Esophagus muscularis mucosa (tissue), 3 donors: ENCODE measurements at regions not wholly inside any gene's neighbourhood (a gene's known extent, or its start where the extent isn't known, plus 50 kb on each side); places are given as distances from the start of the nearest gene placed in this dataset.

ENCODE experiments used
- POLR2A ChIP-seq: fragments of 450-650 bp; IDR thresholded peaks from one replicate; pipeline ENCODE4 v1.6.1; 2017; ENCODE audit warnings: antibody characterized with exemption, moderate library complexity, mild to moderate bottlenecking, low read depth
- POLR2AphosphoS5 ChIP-seq, 2 donors: sonication (generic); formaldehyde crosslinking; IDR thresholded peaks; one replicate each; pipeline ENCODE4 v1.6.1; 2017; ENCODE audit warnings: antibody characterized with exemption in 2 of 2
- TF ChIP-seq, protein P1 (sequence below), 3 experiments: fragments of 200-600 bp in 2 of 3; fragments of 450-650 bp in 1 of 3; sonication (generic) in 2 of 3; IDR thresholded peaks; one replicate each; pipeline ENCODE4 v1.5.1; 2017 to 2019; ENCODE audit warnings: antibody characterized with exemption in 3 of 3, mild to moderate bottlenecking in 2 of 3, moderate library complexity in 1 of 3

DNA sequence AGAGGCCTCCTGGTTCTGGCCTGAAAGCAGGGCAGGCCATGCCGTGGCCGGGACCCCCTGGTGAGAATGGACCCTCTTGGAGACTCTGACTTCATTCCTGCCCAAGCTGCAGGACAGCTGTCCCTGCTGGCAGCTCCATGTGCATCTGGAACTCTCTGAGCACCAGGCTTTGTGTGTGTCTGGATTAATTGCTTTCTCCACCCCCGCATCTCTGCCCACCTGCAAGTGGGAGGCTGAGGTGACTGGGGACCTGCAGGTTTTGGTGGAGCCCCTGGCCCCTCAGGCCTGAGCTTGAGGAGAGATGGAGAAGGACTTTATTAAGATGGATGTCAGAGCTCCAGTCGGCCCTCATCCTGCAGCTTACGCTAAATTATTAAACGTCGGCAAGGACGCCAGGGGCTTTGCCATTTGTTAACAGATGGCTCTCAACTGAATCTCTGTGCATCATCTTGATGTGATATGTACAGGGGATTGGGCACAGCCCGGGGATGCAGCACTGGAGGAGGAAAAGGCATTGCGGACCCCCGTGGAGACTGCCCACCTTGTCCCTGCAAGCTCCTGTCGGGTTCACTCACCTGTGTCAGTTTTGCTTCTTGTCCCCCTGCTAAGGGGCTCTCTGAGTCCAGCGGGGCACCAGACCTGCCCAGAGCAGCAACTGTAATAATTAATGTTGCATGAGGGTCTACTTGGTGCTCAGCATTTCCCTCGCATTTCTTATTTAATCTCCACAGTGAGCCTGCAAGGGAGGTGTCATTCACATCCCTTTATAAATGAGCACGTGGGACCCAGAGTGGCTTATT is 154.1 kb upstream of the RPL38 start:
- TF ChIP-seq, protein P1, sequence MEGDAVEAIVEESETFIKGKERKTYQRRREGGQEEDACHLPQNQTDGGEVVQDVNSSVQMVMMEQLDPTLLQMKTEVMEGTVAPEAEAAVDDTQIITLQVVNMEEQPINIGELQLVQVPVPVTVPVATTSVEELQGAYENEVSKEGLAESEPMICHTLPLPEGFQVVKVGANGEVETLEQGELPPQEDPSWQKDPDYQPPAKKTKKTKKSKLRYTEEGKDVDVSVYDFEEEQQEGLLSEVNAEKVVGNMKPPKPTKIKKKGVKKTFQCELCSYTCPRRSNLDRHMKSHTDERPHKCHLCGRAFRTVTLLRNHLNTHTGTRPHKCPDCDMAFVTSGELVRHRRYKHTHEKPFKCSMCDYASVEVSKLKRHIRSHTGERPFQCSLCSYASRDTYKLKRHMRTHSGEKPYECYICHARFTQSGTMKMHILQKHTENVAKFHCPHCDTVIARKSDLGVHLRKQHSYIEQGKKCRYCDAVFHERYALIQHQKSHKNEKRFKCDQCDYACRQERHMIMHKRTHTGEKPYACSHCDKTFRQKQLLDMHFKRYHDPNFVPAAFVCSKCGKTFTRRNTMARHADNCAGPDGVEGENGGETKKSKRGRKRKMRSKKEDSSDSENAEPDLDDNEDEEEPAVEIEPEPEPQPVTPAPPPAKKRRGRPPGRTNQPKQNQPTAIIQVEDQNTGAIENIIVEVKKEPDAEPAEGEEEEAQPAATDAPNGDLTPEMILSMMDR (IDR thresholded peaks at IDR 0.05) = no peak
- TF ChIP-seq POLR2A = no peak
- TF ChIP-seq POLR2AphosphoS5 (IDR thresholded peaks at IDR 0.05) = no peak
